ENCODE measurements at regions not wholly inside any gene's neighbourhood (a gene's known extent, or its start where the extent isn't known, plus 50 kb on each side); places are given as distances from the start of the nearest gene placed in this dataset.
A peak's percentile ranks its signal among the peaks of the same experiment; 100 is the strongest.
"Not testable (repeated sequence)": the region's sequence is repeated elsewhere in the genome, so short reads cannot be mapped to it uniquely, and the experiment has no call there.

DNA sequence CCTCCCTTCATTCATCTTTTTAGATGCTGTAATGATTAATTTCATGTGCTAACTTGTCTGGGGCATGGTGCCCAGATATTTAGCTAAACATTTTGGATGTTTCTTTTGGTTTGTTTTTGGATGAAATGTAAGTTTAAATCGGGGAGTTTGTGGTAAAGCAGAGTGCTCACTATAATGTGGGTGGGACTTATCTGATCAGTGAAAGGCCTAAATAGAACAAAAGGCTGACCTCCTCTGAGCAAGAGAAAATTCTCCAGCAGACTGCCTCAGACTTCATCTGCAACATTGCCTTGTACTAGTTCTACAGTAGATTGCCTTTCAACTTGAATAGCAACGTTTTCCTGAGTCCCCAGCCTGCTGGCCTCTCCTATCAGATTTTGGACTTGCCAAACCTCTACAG, 183.6 kb downstream of the S1PR1 start:
- no peak for DNase-seq (ENCODE audit: extremely low read depth, low read depth)
- TF ChIP-seq, protein P1, sequence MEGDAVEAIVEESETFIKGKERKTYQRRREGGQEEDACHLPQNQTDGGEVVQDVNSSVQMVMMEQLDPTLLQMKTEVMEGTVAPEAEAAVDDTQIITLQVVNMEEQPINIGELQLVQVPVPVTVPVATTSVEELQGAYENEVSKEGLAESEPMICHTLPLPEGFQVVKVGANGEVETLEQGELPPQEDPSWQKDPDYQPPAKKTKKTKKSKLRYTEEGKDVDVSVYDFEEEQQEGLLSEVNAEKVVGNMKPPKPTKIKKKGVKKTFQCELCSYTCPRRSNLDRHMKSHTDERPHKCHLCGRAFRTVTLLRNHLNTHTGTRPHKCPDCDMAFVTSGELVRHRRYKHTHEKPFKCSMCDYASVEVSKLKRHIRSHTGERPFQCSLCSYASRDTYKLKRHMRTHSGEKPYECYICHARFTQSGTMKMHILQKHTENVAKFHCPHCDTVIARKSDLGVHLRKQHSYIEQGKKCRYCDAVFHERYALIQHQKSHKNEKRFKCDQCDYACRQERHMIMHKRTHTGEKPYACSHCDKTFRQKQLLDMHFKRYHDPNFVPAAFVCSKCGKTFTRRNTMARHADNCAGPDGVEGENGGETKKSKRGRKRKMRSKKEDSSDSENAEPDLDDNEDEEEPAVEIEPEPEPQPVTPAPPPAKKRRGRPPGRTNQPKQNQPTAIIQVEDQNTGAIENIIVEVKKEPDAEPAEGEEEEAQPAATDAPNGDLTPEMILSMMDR (IDR thresholded peaks at IDR 0.05; ENCODE audit: low read depth, low read length), result no peak

- DNase-seq (ENCODE audit: extremely low read depth, low read depth), result not testable (repeated sequence)
Measured at GRCh38 chr1:101428083-101428482, 191.3 kb downstream of the S1PR1 start.

DNA sequence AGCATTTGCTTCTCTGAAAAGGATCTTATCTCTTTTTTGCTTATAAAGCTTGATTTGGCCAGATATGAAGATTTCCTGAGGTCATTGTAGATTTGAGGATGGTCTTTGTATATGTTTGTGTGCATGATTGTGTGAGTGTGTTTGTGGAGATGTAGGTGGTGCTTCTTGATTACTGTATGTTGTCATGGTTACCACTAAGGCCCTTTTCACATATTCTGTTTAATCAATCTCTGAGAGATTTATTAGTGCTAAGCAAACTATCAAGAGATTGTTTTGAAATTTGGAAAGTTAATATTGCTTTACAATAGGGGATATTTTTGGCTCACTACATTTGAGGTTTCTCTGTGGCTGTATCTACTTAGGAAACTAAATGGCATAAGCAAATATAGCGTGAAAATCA, 191.7 kb downstream of the S1PR1 start:
- no peak for DNase-seq (ENCODE audit: extremely low read depth, low read depth)
- TF ChIP-seq, protein P1 (IDR thresholded peaks at IDR 0.05; ENCODE audit: low read depth, low read length), result no peak

GRCh38 chr1:101431956-101432510, 195.2 kb downstream of the S1PR1 start:
- DNase-seq (ENCODE audit: extremely low read depth, low read depth), result no peak
- TF ChIP-seq, protein P1 (IDR thresholded peaks at IDR 0.05; ENCODE audit: low read depth, low read length), result no peak

- TF ChIP-seq, protein P1 (IDR thresholded peaks at IDR 0.05; ENCODE audit: low read depth, low read length), result no peak
- no peak for DNase-seq (ENCODE audit: extremely low read depth, low read depth)
Measured at GRCh38 chr1:101435831-101436511, 199.2 kb downstream of the S1PR1 start.

GRCh38 chr1:101437800-101438199, 201.0 kb downstream of the S1PR1 start:
- TF ChIP-seq, protein P1 (IDR thresholded peaks at IDR 0.05; ENCODE audit: low read depth, low read length), result no peak

DNA sequence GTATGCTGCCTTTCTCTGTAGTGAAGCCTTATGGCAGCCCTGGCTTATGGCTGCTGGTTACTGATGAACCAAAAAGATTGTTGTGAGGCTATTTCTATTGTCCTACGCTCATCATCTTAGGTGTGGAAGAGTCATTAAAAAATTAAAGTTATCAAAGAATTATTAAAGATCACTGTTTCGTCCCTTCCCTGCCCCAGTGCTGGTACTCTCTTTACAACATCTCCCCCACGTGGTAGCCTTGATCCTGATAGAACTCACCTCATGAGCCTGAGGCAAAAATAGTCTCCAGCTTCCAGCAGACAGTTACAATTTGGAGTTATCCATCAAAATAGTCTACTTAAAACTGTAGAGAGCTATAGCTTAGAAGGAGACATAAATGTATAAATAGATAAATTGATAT, 201.5 kb downstream of the S1PR1 start:
- DNase-seq (ENCODE audit: extremely low read depth, low read depth), result no peak
- TF ChIP-seq, protein P1 (IDR thresholded peaks at IDR 0.05; ENCODE audit: low read depth, low read length), result peak; percentile 2; the same call in 1 of the 2 replicates

More at GRCh38 chr1:101437800-101438199, 201.0 kb downstream of the S1PR1 start:
- DNase-seq (ENCODE audit: extremely low read depth, low read depth), result no peak

DNA sequence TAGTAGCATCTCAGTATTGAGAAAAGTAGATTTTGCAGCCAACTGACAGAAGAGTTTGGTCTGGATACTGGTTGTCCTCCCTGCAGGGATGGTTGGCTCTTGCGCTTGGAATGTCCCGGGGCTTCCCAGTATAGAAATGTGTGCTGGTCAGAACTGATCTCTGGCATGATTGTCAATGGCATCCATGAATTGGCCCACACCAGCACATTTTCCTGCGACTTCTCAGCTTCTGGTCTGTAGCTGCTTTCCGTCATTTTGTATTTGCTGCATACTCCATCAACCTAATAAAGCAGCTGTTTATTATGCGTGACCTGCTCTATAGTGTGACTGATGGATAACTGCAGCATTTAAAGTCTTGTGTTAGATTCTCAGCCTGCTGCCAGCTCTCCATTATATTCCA, 203.7 kb downstream of the S1PR1 start:
- TF ChIP-seq, protein P1 (IDR thresholded peaks at IDR 0.05; ENCODE audit: low read depth, low read length), result no peak
- DNase-seq (ENCODE audit: extremely low read depth, low read depth), result no peak

Data from AG09319 (cell line).